ENCODE measurements at regions not wholly inside any gene's neighbourhood (a gene's known extent, or its start where the extent isn't known, plus 50 kb on each side); places are given as distances from the start of the nearest gene placed in this dataset.

DNA sequence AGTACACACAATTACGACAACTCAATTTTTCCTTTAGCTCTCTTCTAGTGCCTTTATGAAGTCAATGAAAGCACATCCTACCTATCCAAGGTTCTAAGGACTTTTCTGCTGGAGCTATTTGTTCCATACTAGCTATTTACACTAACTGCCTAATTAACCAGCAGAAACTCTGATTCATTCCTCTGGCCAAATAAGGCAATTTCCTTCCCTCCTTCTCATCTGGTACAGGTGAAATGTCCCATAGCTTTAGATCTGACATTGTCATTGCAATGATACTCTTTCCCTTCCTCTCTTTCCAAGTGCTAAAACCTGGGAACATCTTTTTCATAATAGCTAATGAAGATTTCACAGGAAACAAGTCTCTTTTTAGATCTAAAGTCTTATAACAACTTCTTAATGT, 521.7 kb downstream of the SOX2 start:
- no peak for DNase-seq

DNA sequence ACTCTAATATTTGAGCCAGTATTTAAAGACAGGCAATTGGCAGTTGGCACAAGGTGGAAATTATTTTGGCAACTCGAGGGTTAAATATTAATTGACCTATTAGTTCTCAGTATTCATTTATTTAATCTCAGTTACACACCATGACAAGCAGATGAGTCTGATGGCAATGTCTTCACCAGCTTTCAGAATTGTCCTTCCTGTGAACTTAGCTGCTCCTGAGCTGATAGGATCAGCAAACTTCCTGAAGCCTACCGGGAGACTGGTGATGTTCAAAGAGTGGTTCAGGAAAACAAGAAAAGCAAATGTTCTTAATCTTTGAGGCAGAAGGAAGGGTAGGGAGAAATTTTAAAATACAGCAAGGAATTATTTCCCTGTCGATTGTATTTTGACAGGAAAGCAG, 522.2 kb downstream of the SOX2 start:
- no peak for DNase-seq

DNA sequence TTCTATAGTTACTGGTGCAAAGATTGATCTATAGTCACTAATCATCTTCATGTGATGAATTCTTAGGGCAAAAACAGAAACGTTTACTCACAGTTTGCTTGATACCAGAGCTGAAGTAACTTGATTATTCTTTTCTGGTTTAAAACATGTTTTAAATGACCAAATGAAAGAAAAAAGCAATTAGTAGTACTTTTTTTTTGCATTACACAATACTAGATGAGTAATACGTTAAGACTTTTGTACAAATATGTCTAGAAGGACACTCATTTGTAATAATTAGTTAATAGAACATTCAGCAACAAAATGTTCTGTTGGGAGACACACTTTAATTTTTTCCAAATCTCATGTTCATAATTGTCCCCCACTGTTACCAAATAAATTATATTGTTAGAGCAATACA, 523.2 kb downstream of the SOX2 start:
- no peak for DNase-seq

DNA sequence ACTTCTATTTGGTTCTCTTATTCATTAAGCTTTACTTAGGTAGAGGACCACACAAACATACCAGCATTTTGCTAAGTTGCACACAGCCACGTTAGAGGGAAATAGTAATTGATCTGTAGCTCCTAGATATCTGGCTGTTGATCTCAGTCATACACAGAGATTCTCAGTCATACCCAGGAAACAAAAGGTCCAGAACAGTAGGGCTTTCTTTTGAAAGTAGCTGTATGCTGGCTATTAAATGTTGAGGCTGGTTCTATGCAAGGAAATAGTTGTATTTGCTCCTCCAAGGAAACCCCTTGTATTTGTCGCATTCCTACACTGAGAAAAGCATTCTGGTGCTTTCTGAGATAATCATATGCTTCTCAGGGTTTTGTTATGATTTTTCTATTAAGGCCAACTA, 523.8 kb downstream of the SOX2 start:
- no peak for DNase-seq

- DNase-seq = no peak
Measured at GRCh38 chr3:182238126-182238525, 526.4 kb downstream of the SOX2 start.

- no peak for DNase-seq
Measured at GRCh38 chr3:182239316-182239715, 527.6 kb downstream of the SOX2 start.

GRCh38 chr3:182240474-182240873, 528.7 kb downstream of the SOX2 start:
- no peak for DNase-seq

GRCh38 chr3:182241196-182241765, 529.6 kb downstream of the SOX2 start:
- no peak for DNase-seq

DNA sequence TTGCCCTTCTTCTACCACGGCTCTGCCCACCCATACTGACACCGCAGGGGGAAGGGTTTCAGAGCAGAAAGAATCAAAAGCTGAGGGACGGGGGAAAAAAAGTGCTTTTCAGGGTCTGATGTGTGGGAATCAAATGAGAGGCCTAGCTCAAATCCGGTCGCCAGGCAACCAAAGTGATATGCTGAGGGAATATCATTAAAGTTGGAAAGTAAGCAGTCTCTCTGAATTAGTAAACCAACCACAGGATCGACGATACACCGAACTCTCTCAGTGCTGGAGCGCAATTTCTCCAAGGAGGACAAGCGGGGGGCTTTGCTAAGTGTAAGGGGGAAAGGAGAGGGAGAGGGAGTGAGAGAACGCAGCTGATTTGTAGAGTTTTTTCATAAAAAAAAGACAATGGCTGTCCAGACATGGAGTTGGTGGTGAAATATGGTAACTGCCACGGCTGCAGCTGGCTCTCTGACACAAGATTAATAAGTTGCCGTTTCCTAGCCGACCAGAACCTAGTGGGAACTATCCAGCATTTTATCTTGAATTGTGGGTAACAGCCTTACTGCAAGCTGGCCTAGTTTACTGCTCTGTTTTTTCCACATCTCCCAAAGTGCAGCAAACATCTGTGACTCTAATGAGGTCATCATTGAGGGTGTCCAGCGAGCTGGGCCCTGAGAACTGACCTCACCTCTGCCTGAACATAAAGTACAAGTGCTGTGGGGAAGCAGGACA, 530.2 kb downstream of the SOX2 start:
- no peak for DNase-seq

DNA sequence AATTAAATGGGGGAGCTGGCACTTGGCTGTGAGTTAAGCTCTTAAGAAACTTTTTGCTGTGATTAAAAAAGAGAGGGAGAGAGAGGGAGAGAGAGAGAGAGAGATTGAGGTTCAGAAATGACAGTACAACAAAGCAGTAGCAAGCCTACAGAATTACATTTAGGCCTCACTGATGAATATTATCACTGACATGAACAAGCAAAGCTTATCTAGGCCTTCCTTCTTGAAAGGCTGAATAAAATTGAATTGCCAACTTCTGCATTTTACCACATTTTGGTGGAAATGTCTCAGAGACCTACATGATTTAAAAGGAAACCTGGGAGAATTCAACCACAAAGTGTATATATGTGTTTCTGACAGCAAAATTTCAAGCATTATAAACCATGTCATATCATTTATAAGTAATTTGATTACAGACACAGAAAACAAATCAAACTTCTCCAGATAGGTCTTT, 530.8 kb downstream of the SOX2 start:
- DNase-seq = no peak

DNA sequence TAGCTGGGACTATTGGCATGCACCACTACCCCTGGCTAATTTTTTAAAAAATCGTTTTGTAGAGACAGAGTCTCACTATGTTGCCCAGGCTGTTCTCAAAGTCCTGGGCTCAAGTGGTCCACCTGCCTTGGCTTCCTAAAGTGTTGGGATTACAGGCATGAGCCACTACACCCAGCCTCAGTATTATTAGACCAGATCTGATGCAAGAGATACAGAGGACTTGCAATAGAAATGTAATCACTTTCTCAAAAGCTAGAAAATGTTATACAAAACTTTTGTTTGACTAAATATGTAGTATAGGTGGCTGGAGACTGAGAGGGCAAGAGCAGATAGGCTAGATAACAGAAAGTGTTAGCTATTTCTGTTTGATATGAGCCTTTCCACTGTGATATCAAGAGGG, 531.9 kb downstream of the SOX2 start:
- no peak for DNase-seq

DNA sequence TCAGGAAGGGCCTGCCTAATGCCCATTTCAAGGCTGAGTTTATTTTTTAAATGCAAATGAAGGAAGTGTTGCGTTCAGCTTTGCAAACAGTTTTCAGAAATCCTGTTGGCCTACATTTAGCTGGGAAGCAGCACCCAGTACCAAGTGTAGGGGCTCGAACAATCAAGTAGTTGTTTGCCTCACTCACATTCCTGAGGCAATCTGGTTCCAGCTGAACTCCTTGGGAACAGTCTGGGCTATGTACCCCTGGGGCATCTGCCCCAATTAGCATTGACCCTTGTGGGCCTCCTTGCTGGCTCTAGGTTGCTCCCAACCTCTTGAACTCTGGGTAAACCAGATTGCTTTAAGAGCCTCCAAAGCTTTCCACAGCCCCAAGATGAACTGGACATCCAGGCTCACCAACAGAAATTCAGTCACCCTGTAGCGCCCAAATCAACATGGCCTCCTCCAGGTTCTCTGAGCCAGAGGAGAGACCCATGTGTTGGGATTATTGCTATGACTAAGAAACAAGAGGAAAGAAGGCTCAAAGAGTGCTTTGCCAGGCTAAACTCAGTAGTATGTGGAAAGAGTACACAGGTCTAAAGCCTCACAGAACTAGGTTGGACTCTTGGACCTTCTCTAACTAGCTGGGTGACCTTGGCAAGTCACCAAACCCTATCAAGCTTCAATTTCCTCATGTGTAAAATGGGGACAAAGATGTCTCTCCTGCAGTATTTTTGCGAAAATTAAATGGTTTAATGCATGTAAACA, 532.7 kb downstream of the SOX2 start:
- DNase-seq = no peak

DNA sequence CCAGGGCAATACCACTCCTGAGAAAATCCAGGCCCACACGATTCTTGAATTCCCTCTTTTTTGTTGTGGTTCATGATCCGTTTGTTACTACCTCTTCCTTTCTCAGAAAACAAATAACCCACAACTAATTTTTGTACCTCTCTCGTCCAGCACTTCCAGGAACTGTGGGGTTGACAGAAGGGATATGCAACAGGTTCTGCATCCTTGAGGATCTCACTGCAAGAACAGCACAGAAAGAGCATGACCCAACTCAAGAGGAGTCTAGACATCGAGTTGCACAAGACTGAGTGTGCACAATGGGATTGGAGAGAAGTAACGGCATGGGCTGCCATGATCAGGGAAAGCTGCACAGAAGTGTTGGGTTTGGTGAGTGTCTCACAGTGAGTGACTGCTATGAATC, 533.3 kb downstream of the SOX2 start:
- no peak for DNase-seq

DNA sequence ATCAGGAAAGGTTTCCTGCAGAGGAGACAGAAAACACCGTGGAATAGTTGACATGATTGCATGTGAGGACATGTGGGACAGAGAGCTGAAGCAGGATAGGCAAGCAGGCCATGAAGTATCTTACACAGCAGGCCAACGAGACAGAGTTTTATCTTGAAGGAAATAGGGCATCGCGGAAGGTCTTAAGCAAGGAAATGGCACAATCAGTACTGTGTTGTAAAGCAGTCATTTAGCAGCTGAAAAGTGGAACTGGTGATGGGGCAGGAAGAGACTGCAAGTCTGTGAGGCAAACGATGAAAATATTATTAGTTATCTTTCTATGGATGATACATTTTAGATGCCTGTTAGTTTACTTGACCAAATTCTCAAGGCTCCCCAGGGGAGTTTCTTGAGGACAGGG, 535.1 kb downstream of the SOX2 start:
- no peak for DNase-seq

GRCh38 chr3:182248349-182248880, 536.7 kb downstream of the SOX2 start:
- DNase-seq = no peak

- DNase-seq = no peak
Measured at GRCh38 chr3:182252802-182253201, 540.5 kb upstream of the ATP11B start.

GRCh38 chr3:182255158-182255557, 538.1 kb upstream of the ATP11B start:
- DNase-seq = no peak

- no peak for DNase-seq
Measured at GRCh38 chr3:182257361-182257760, 535.9 kb upstream of the ATP11B start.

DNA sequence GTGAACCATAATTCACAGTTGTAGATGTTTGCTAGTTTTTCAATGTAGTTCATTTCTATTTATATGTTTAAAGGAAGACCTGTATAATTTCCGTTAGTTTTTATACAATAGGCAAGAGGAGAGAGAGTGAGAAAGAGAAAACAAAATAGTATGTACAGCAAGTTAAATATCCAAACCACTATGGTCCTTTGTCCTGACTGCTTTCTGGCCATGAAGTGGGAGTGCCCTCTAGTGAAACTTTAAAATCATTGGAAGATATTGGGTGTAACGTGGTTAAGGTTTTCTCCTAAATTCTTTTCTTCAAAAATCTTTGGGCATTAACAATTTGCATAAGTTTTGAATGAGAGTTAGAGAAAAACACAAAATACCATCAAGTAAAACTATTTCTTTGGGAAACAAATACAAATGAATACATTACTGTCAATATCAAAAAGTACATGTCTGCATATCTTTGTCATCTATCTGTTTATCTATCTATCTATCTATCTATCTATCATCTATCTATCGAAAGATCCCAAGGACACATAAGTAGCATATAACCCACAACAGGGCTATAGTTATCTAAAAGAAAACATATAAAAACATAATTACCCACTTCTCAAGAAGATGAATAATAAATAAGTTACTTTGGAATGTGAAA, 534.6 kb upstream of the ATP11B start:
- DNase-seq = no peak

DNA sequence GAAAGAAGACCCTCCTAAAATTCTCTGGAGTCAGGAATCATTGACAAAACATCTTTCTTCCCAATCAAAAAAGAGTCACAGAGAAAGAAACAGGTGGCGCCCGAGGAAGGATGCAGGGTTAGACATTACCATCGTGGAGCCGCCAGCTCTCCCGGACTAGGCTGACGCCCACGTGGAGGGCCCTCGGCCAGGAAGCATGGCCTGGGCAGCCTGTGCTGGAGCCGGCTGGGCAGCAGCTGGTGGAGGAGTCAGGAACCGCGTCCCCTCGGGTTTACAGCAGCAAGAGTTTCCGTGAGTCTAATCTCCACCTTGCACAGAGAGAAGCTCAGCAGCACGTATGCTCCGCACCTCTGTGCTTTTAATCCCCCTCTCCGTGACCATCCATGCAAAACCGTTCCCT, 533.7 kb upstream of the ATP11B start:
- no peak for DNase-seq

GRCh38 chr3:182261041-182261440, 532.3 kb upstream of the ATP11B start:
- DNase-seq = no peak

DNA sequence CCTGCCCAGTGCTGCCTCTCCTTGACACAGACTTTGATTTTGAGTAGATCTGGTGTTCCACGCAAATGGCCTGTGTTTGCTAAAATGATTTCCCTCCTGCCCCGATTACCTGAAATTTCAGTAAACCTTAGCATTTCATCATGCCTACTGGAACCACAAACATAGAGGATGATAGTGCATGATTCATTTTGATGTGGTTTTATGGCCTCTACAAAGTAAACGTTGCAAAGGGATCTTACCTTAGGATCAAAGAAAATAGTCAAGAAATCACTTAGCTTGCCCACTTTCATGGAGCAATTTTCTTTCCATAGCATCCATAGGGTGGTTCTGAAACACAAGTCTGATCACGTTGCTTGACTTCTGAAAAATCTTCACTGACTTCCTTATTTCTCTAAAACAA, 524.6 kb upstream of the ATP11B start:
- no peak for DNase-seq

DNA sequence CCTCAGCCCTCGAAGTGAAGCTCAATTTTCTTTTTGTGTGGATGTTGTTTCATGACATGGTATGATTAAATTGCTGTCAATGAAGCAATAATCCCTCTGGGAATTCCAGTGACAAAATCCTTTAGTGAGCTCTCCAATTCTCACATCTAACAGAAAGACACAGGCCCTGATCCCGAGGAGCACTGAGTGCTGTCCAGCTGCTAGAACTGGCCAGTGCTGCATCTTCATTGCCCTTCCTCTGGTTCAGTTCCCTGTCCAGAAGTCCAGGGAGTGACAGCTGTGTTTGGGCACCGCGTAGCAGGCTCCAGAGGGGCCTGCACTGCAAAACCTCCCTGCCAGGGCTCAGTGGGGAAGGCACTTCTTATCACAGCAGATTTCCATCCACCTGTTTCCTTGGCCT, 516.8 kb upstream of the ATP11B start:
- no peak for DNase-seq

DNA sequence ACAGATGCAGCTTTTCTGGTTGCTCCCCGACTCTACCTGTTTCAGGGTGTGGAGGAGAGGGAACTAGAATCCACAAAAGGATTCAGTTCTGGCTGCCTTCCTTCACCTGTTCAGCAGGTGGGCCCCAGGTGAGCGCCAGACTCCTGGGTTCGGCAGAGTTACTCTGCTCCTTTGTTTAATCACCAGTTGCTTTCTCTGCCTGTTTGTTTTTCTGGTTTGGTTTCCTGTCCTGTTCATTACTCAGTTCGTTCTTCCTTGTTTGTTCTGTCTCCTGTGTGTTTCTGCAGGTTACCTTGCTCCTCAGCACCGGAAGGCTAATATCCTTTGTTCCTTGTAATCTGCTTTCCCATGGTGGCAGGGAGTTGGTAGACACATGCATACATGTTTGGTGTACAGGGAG, 508.5 kb upstream of the ATP11B start:
- no peak for DNase-seq
